H1 (cell line): ENCODE measurements at regions not wholly inside any gene's neighbourhood (a gene's known extent, or its start where the extent isn't known, plus 50 kb on each side); places are given as distances from the start of the nearest gene placed in this dataset.

Source experiments
- CTCF ChIA-PET: fragments of 300-600 bp; sonication (Branson Sonifier 250); formaldehyde crosslinking; loops from one replicate; lab custom pipeline; 2021; ENCODE audit not compliant: partially characterized antibody; lab: Charles Lee
- POLR2A ChIA-PET: fragments of 300-600 bp; sonication (Branson Sonifier 250); formaldehyde crosslinking; loops from one replicate; lab custom pipeline; 2021; ENCODE audit warnings: inconsistent platforms; ENCODE audit not compliant: partially characterized antibody; lab: Charles Lee
- DNase-seq, 2 experiments: peaks; one replicate each; pipeline versions ENCODE4 v3.0.0 to v3.0.0-alpha.2; 2010 to 2022; ENCODE audit warnings: low spot score in 2 of 2, low read depth in 1 of 2, mixed read lengths in 1 of 2
- FAIRE-seq: peaks from 2 replicates; lab custom pipeline; 2011; peaks lifted over from hg19 to GRCh38; lab: Jason Lieb, UNC
- H2AFZ ChIP-seq: 2 replicates; pipeline ENCODE4 v1.8.1; 2012; ENCODE audit warnings: low read length, inconsistent platforms
- H2AK5ac ChIP-seq: 2 replicates; pipeline ENCODE4 v1.6.1; 2013; ENCODE audit warnings: low read depth, low read length
- H2BK120ac ChIP-seq: replicated peaks from 2 replicates; pipeline ENCODE3; 2013; ENCODE audit warnings: low read depth, low read length, inconsistent platforms
- H2BK12ac ChIP-seq: 2 replicates; pipeline ENCODE4 v1.6.1; 2013; ENCODE audit warnings: low read depth, low read length
- H2BK15ac ChIP-seq: 2 replicates; pipeline ENCODE4 v1.6.1; 2013; ENCODE audit warnings: low read length
- H2BK20ac ChIP-seq: 2 replicates; pipeline ENCODE4 v1.6.1; 2013; ENCODE audit warnings: low read length
- H2BK5ac ChIP-seq: 2 replicates; pipeline ENCODE4 v1.6.1; 2013; ENCODE audit warnings: low read depth, low read length
- H3K14ac ChIP-seq: 2 replicates; pipeline ENCODE4 v1.6.1; 2013; ENCODE audit warnings: inconsistent platforms; ENCODE audit not compliant: insufficient read length
- H3K18ac ChIP-seq: 2 replicates; pipeline ENCODE4 v1.6.1; 2013; ENCODE audit warnings: low read length; ENCODE audit errors: extremely low read depth
- H3K23ac ChIP-seq: 2 replicates; pipeline ENCODE4 v1.6.1; 2013; ENCODE audit warnings: inconsistent platforms; ENCODE audit not compliant: insufficient read length
- H3K23me2 ChIP-seq: 2 replicates; pipeline ENCODE4 v1.6.1; 2013; ENCODE audit warnings: low read depth, low read length
- H3K27ac ChIP-seq: 2 replicates; pipeline ENCODE4 v1.6.1; 2011; ENCODE audit warnings: low read depth, low read length, inconsistent platforms
- H3K27me3 ChIP-seq, 4 experiments: replicated peaks in 1 of 4; 1 replicate in 1 of 4; 2 replicates in 3 of 4; pipeline versions ENCODE4 v1.6.1 to v1.8.1; 2011 to 2013; ENCODE audit warnings: low read length in 3 of 4, mild to moderate bottlenecking in 3 of 4, inconsistent platforms in 2 of 4, mixed read lengths in 2 of 4, moderate library complexity in 1 of 4; ENCODE audit not compliant: control insufficient read depth in 3 of 4, insufficient read depth in 3 of 4; ENCODE audit errors: extremely low read depth in 1 of 4
- H3K36me3 ChIP-seq, 4 experiments: 2 replicates each; pipeline versions ENCODE4 v1.6.1 to v1.8.1; 2011 to 2013; ENCODE audit warnings: mild to moderate bottlenecking in 4 of 4, low read length in 3 of 4, moderate library complexity in 2 of 4, control low read depth in 1 of 4, inconsistent platforms in 1 of 4; ENCODE audit not compliant: insufficient read depth in 4 of 4, control insufficient read depth in 2 of 4
- H3K4ac ChIP-seq: replicated peaks from 2 replicates; pipeline ENCODE3; 2013; ENCODE audit warnings: low read length, low read depth, mixed read lengths, inconsistent platforms; ENCODE audit not compliant: insufficient read length
- H3K4me1 ChIP-seq, 4 experiments: replicated peaks in 1 of 4; 1 replicate in 1 of 4; 2 replicates in 3 of 4; pipeline versions ENCODE4 v1.6.1 to v1.8.1; 2011 to 2013; ENCODE audit warnings: low read length in 3 of 4, inconsistent platforms in 2 of 4, mixed read lengths in 1 of 4; ENCODE audit not compliant: insufficient read depth in 4 of 4, control insufficient read depth in 3 of 4
- H3K4me2 ChIP-seq, 2 experiments: 2 replicates each; pipeline versions ENCODE4 v1.6.1 to v1.8.1; 2011 to 2013; ENCODE audit warnings: low read depth in 2 of 2, low read length in 2 of 2, control low read depth in 1 of 2, inconsistent platforms in 1 of 2, mild to moderate bottlenecking in 1 of 2; ENCODE audit not compliant: insufficient read depth in 1 of 2
- H3K4me3 ChIP-seq, 4 experiments: fragments of 200-600, 300-600 bp in 1 of 4; sonication (generic), shearing (Covaris generic), sonication (Bioruptor Twin) in 1 of 4; 2 replicates each; pipeline versions ENCODE4 v1.5.1 to v1.8.1; 2011 to 2016; ENCODE audit warnings: low read length in 4 of 4, low read depth in 3 of 4, control low read depth in 2 of 4, inconsistent platforms in 2 of 4, mild to moderate bottlenecking in 2 of 4, mixed read lengths in 1 of 4, moderate library complexity in 1 of 4; ENCODE audit not compliant: insufficient read depth in 2 of 4; ENCODE audit errors: extremely low read depth in 1 of 4
- H3K56ac ChIP-seq: replicated peaks from 2 replicates; pipeline ENCODE3; 2013; ENCODE audit warnings: low read depth, mild to moderate bottlenecking, mixed read lengths, low read length, inconsistent platforms; ENCODE audit not compliant: insufficient read length
- H3K79me1 ChIP-seq: 2 replicates; pipeline ENCODE4 v1.6.1; 2013; ENCODE audit warnings: low read depth, low read length, control low read depth
- H3K79me2 ChIP-seq, 2 experiments: 2 replicates each; pipeline versions ENCODE4 v1.6.1 to v1.8.1; 2012 to 2013; ENCODE audit warnings: low read length in 2 of 2, mild to moderate bottlenecking in 2 of 2, inconsistent platforms in 1 of 2; ENCODE audit not compliant: insufficient read depth in 2 of 2, control insufficient read depth in 1 of 2
- H3K9ac ChIP-seq, 4 experiments: replicated peaks in 1 of 4; 1 replicate in 1 of 4; 2 replicates in 3 of 4; pipeline versions ENCODE4 v1.6.1 to v1.8.1; 2011 to 2013; ENCODE audit warnings: low read depth in 3 of 4, low read length in 3 of 4, control low read depth in 2 of 4, mild to moderate bottlenecking in 2 of 4, moderate library complexity in 2 of 4, inconsistent platforms in 1 of 4; ENCODE audit errors: extremely low read depth in 1 of 4
- H3K9me3 ChIP-seq, 2 experiments: 2 replicates each; pipeline versions ENCODE4 v1.6.1 to v1.8.1; 2012 to 2013; ENCODE audit warnings: mild to moderate bottlenecking in 2 of 2, moderate library complexity in 2 of 2, control low read depth in 1 of 2, inconsistent platforms in 1 of 2, low read depth in 1 of 2, low read length in 1 of 2, mixed read lengths in 1 of 2; ENCODE audit not compliant: insufficient read depth in 2 of 2
- H4K20me1 ChIP-seq, 2 experiments: replicated peaks in 1 of 2; 2 replicates each; pipeline versions ENCODE3 to v1.8.1; 2011 to 2013; ENCODE audit warnings: inconsistent platforms in 2 of 2, low read length in 2 of 2, mild to moderate bottlenecking in 1 of 2; ENCODE audit not compliant: insufficient read depth in 2 of 2, control insufficient read depth in 1 of 2
- H4K5ac ChIP-seq: 2 replicates; pipeline ENCODE4 v1.6.1; 2013; ENCODE audit warnings: low read length, low read depth, mixed read lengths, inconsistent platforms; ENCODE audit not compliant: insufficient read length
- H4K8ac ChIP-seq: 2 replicates; pipeline ENCODE4 v1.8.0; 2013; ENCODE audit warnings: mild to moderate bottlenecking, moderate library complexity, low read length, inconsistent platforms; ENCODE audit not compliant: insufficient read depth; ENCODE audit errors: extremely low read depth
- H4K91ac ChIP-seq: replicated peaks from 2 replicates; pipeline ENCODE3; 2013; ENCODE audit warnings: low read length, mixed read lengths, inconsistent platforms; ENCODE audit not compliant: insufficient read length
- ASH2L ChIP-seq: fragments of 200-600, 300-600 bp; sonication (generic); IDR thresholded peaks from one replicate; pipeline ENCODE4 v1.7.1; 2017; ENCODE audit warnings: low read length
- CREB1 ChIP-seq: IDR thresholded peaks from 2 replicates; pipeline ENCODE4 v1.6.1; 2012; ENCODE audit warnings: inconsistent platforms
- EZH2 ChIP-seq: fragments of 200-600 bp; sonication (generic); IDR thresholded peaks from 2 replicates; pipeline ENCODE4 v1.7.1; 2012; ENCODE audit warnings: low read depth, mild to moderate bottlenecking, moderate library complexity, low read length, inconsistent platforms; ENCODE audit not compliant: severe bottlenecking
- MAFK ChIP-seq: IDR thresholded peaks from 2 replicates; pipeline ENCODE4 v1.6.1; 2012; ENCODE audit warnings: low read depth, mild to moderate bottlenecking, improper control_type of control experiment, low read length
- SIX5 ChIP-seq: IDR thresholded peaks from 2 replicates; pipeline ENCODE4 v1.6.1; 2011; ENCODE audit warnings: mild to moderate bottlenecking, low read depth, low read length
- TCF12 ChIP-seq: IDR thresholded peaks from 2 replicates; pipeline ENCODE4 v1.6.1; 2011; ENCODE audit warnings: low read depth, mild to moderate bottlenecking, low read length
- WGBS, 2 experiments: shearing (Covaris generic) in 1 of 2; methylation state at CpG; one replicate each; pipeline versions ENCODE4 v1.1.6 to v1.1.7; 2013 to 2015; ENCODE audit warnings: low lambda C conversion rate in 2 of 2, mixed read lengths in 2 of 2, inconsistent platforms in 1 of 2, low coverage in 1 of 2, missing lambda C conversion rate in 1 of 2; ENCODE audit not compliant: insufficient replicate concordance in 2 of 2, insufficient coverage in 1 of 2, insufficient read length in 1 of 2; ENCODE audit errors: extremely low coverage in 1 of 2, missing lambda C conversion rate in 1 of 2; 5-methylcytosine and 5-hydroxymethylcytosine counted together

- H2BK15ac ChIP-seq: no peak overlapping the region
- no peak overlapping the region for H2BK120ac ChIP-seq
- H3K9ac ChIP-seq: no peak overlapping the region
- no peak overlapping the region for H2BK5ac ChIP-seq
- no peak overlapping the region for H3K4me3 ChIP-seq
- CTCF ChIA-PET: no interaction called here
- H3K9me3 ChIP-seq: no peaks in the 10 kb centered on the region
- H3K56ac ChIP-seq: no peak overlapping the region
- H3K27ac ChIP-seq: no peak overlapping the region
- no peaks in the 10 kb centered on the region for H3K36me3 ChIP-seq
- no peak overlapping the region for H2AFZ ChIP-seq
- no peaks in the 10 kb centered on the region for H3K79me1 ChIP-seq
- no peak for DNase-seq
- H3K4me2 ChIP-seq: no peak overlapping the region
- no peaks in the 10 kb centered on the region for H3K79me2 ChIP-seq
- peaks cover 2% of the 10 kb centered on the region; the same call in 1 of the 2 replicates for H3K23me2 ChIP-seq
- no peak overlapping the region for H4K91ac ChIP-seq
- POLR2A ChIA-PET: no interaction called here
- no peak overlapping the region for H2AK5ac ChIP-seq
- no peak overlapping the region for H3K4ac ChIP-seq
- no peak overlapping the region for H2BK20ac ChIP-seq
- no peak overlapping the region for H3K18ac ChIP-seq
- H3K23ac ChIP-seq: no peak overlapping the region
- no peak overlapping the region for H2BK12ac ChIP-seq
- TF ChIP-seq EZH2 (no peak), MAFK (peak; percentile 46; the same call in 1 of the 2 replicates), TCF12 (no peak), SIX5 (no peak), ASH2L (no peak), CREB1 (no peak)
- H4K5ac ChIP-seq: no peak overlapping the region
- WGBS, 2 experiments: 88% methylated on average over 2 of the region's 2 CpGs; no CpG with 5 or more reads in 1 of the 2 experiments
- H3K14ac ChIP-seq: no peak overlapping the region
- H3K4me1 ChIP-seq: no peaks in the 10 kb centered on the region
- H3K27me3 ChIP-seq: no peaks in the 10 kb centered on the region
- no peaks in the 10 kb centered on the region for H4K20me1 ChIP-seq
- no peak overlapping the region for H4K8ac ChIP-seq
- FAIRE-seq: no peak
These were observed 1250.0 kb upstream of the PRKX start for GRCh38 chrX:4963432-4963831.
